WTC11 (cell line): ENCODE measurements at regions not wholly inside any gene's neighbourhood (a gene's known extent, or its start where the extent isn't known, plus 50 kb on each side); places are given as distances from the start of the nearest gene placed in this dataset.

Source experiments
- ATAC-seq: fragments of 200-7000 bp; cut with Tn5 transposase; 2 replicates; pipeline ENCODE4 v1.10.0; 2021; ENCODE audit warnings: mild to moderate bottlenecking, moderate library complexity
- CTCF ChIA-PET: fragments of 300-600 bp; sonication (Branson Sonifier 250); formaldehyde crosslinking; loops from one replicate; lab custom pipeline; 2021; ENCODE audit warnings: antibody characterized with exemption; lab: Charles Lee
- POLR2A ChIA-PET: fragments of 350-600 bp; sonication (Branson Sonifier 250); formaldehyde crosslinking; loops from one replicate; lab custom pipeline; 2021; ENCODE audit warnings: antibody characterized with exemption; lab: Charles Lee
- DNase-seq: peaks from one replicate; pipeline ENCODE4 v3.0.0; 2021; ENCODE audit warnings: low spot score
- H3K27ac Mint-ChIP-seq: 2 replicates; pipeline ENCODE4 v1.8.0; 2021; ENCODE audit warnings: mixed read lengths
- H3K27me3 Mint-ChIP-seq: 2 replicates; pipeline ENCODE4 v1.8.0; 2021; ENCODE audit warnings: low read depth, mild to moderate bottlenecking, moderate library complexity, mixed read lengths
- H3K36me3 Mint-ChIP-seq: 2 replicates; pipeline ENCODE4 v1.8.0; 2021; ENCODE audit warnings: mixed read lengths
- H3K4me1 Mint-ChIP-seq: 2 replicates; pipeline ENCODE4 v1.8.0; 2022; ENCODE audit warnings: mixed read lengths
- H3K4me3 Mint-ChIP-seq: 2 replicates; pipeline ENCODE4 v1.8.0; 2021; ENCODE audit warnings: mild to moderate bottlenecking, moderate library complexity, mixed read lengths
- H3K9me3 Mint-ChIP-seq: 2 replicates; pipeline ENCODE4 v1.8.0; 2021; ENCODE audit warnings: mixed read lengths
- GRHL2 ChIP-seq: fragments of 250-450 bp; sonication (Bioruptor Pico); IDR thresholded peaks from 2 replicates; pipeline ENCODE4 v1.8.0; 2022; ENCODE audit warnings: mild to moderate bottlenecking, moderate library complexity; ENCODE audit not compliant: insufficient replicate concordance, severe bottlenecking
- JAZF1 ChIP-seq: fragments of 250-450 bp; sonication (Bioruptor Pico); IDR thresholded peaks from 2 replicates; pipeline ENCODE4 v1.9.0; 2021; ENCODE audit warnings: moderate library complexity, mild to moderate bottlenecking, inconsistent platforms
- MXD4 ChIP-seq: fragments of 250-450 bp; sonication (Bioruptor Pico); IDR thresholded peaks from 2 replicates; pipeline ENCODE4 v1.8.0; 2021; ENCODE audit warnings: mild to moderate bottlenecking, moderate library complexity, borderline replicate concordance
- NFATC4 ChIP-seq: fragments of 250-450 bp; sonication (Bioruptor Pico); IDR thresholded peaks from 2 replicates; pipeline ENCODE4 v1.9.0; 2021; ENCODE audit warnings: mild to moderate bottlenecking
- NR3C1 ChIP-seq: sonication (generic); formaldehyde crosslinking; conservative IDR thresholded peaks from 2 replicates; pipeline ENCODE4 v1.8.1; 2023; ENCODE audit warnings: low read depth, mild to moderate bottlenecking, missing genetic modification reagents
- RORB ChIP-seq: fragments of 250-450 bp; sonication (Bioruptor Pico); IDR thresholded peaks from 2 replicates; pipeline ENCODE4 v1.9.0; 2021; ENCODE audit warnings: mild to moderate bottlenecking
- TEAD1 ChIP-seq: sonication (generic); formaldehyde crosslinking; IDR thresholded peaks from 2 replicates; pipeline ENCODE4 v1.8.0; 2022; ENCODE audit warnings: mild to moderate bottlenecking, missing genetic modification reagents
- ZNF416 ChIP-seq: fragments of 250-450 bp; sonication (Bioruptor Pico); IDR thresholded peaks from 2 replicates; pipeline ENCODE4 v1.9.0; 2021; ENCODE audit warnings: mild to moderate bottlenecking, inconsistent platforms
- TF ChIP-seq, protein P1 (sequence below): fragments of 250-450 bp; sonication (Bioruptor Pico); IDR thresholded peaks from 2 replicates; pipeline ENCODE4 v1.9.0; 2021; ENCODE audit warnings: mild to moderate bottlenecking, borderline replicate concordance
- TF ChIP-seq, protein P2 (sequence below): sonication (generic); formaldehyde crosslinking; IDR thresholded peaks from 2 replicates; pipeline ENCODE4 v1.8.0; 2022; ENCODE audit warnings: mild to moderate bottlenecking, missing genetic modification reagents
- TF ChIP-seq, protein P3 (sequence below): sonication (generic); formaldehyde crosslinking; IDR thresholded peaks from 2 replicates; pipeline ENCODE4 v1.8.0; 2023; ENCODE audit warnings: missing genetic modification reagents
- TF ChIP-seq, protein P4 (sequence below): fragments of 250-450 bp; sonication (Bioruptor Pico); IDR thresholded peaks from 2 replicates; pipeline ENCODE4 v1.9.0; 2021; ENCODE audit warnings: mild to moderate bottlenecking
- TF ChIP-seq, protein P5 (sequence below): sonication (generic); formaldehyde crosslinking; IDR thresholded peaks from 2 replicates; pipeline ENCODE4 v1.8.1; 2023; ENCODE audit warnings: mild to moderate bottlenecking, missing genetic modification reagents, borderline replicate concordance
- TF ChIP-seq, protein P6 (sequence below): sonication (generic); formaldehyde crosslinking; IDR thresholded peaks from 2 replicates; pipeline ENCODE4 v1.8.1; 2022; ENCODE audit warnings: low read depth, missing genetic modification reagents, borderline replicate concordance

DNA sequence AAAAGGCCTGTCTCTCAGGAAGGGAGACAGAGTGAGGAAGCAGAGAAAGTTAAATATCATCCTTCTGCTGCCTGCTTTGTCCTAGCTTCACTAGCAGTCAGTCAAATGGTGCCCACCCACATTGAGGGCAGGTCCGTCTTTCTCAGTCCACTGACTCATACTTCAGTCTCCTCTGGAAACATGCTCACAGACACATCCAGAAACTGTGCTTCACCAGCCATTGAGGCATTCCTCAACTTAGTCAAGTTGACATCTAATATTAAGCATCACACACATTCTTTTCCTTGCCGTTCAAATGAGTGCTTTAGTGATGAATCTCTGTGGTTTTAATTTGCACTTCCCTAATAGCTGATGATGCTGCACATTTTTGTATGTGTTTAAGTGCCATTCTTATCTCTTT, 777.8 kb upstream of the PRMT6 start:
- ChIA-PET POLR2A (no interaction called here), CTCF (no interaction called here)
- Mint-ChIP-seq H3K9me3 (peaks cover 10% of the 10 kb centered on the region), H3K4me1 (no peaks in the 10 kb centered on the region), H3K36me3 (peaks cover 2% of the 10 kb centered on the region; the same call in 1 of the 2 replicates), H3K27me3 (no peaks in the 10 kb centered on the region), H3K27ac (no peak overlapping the region), H3K4me3 (no peak overlapping the region)
- TF ChIP-seq NR3C1 (CRISPR knock-in tag) (no peak), JAZF1 (CRISPR knock-in tag) (no peak), RORB (CRISPR knock-in tag) (no peak)
- TF ChIP-seq, protein P1, sequence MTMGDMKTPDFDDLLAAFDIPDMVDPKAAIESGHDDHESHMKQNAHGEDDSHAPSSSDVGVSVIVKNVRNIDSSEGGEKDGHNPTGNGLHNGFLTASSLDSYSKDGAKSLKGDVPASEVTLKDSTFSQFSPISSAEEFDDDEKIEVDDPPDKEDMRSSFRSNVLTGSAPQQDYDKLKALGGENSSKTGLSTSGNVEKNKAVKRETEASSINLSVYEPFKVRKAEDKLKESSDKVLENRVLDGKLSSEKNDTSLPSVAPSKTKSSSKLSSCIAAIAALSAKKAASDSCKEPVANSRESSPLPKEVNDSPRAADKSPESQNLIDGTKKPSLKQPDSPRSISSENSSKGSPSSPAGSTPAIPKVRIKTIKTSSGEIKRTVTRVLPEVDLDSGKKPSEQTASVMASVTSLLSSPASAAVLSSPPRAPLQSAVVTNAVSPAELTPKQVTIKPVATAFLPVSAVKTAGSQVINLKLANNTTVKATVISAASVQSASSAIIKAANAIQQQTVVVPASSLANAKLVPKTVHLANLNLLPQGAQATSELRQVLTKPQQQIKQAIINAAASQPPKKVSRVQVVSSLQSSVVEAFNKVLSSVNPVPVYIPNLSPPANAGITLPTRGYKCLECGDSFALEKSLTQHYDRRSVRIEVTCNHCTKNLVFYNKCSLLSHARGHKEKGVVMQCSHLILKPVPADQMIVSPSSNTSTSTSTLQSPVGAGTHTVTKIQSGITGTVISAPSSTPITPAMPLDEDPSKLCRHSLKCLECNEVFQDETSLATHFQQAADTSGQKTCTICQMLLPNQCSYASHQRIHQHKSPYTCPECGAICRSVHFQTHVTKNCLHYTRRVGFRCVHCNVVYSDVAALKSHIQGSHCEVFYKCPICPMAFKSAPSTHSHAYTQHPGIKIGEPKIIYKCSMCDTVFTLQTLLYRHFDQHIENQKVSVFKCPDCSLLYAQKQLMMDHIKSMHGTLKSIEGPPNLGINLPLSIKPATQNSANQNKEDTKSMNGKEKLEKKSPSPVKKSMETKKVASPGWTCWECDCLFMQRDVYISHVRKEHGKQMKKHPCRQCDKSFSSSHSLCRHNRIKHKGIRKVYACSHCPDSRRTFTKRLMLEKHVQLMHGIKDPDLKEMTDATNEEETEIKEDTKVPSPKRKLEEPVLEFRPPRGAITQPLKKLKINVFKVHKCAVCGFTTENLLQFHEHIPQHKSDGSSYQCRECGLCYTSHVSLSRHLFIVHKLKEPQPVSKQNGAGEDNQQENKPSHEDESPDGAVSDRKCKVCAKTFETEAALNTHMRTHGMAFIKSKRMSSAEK (CRISPR knock-in tag), result no peak
- TF ChIP-seq, protein P2, sequence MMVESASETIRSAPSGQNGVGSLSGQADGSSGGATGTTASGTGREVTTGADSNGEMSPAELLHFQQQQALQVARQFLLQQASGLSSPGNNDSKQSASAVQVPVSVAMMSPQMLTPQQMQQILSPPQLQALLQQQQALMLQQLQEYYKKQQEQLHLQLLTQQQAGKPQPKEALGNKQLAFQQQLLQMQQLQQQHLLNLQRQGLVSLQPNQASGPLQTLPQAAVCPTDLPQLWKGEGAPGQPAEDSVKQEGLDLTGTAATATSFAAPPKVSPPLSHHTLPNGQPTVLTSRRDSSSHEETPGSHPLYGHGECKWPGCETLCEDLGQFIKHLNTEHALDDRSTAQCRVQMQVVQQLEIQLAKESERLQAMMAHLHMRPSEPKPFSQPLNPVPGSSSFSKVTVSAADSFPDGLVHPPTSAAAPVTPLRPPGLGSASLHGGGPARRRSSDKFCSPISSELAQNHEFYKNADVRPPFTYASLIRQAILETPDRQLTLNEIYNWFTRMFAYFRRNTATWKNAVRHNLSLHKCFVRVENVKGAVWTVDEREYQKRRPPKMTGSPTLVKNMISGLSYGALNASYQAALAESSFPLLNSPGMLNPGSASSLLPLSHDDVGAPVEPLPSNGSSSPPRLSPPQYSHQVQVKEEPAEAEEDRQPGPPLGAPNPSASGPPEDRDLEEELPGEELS (CRISPR knock-in tag), result no peak
- ATAC-seq, result no peak
- no peak for DNase-seq

DNA sequence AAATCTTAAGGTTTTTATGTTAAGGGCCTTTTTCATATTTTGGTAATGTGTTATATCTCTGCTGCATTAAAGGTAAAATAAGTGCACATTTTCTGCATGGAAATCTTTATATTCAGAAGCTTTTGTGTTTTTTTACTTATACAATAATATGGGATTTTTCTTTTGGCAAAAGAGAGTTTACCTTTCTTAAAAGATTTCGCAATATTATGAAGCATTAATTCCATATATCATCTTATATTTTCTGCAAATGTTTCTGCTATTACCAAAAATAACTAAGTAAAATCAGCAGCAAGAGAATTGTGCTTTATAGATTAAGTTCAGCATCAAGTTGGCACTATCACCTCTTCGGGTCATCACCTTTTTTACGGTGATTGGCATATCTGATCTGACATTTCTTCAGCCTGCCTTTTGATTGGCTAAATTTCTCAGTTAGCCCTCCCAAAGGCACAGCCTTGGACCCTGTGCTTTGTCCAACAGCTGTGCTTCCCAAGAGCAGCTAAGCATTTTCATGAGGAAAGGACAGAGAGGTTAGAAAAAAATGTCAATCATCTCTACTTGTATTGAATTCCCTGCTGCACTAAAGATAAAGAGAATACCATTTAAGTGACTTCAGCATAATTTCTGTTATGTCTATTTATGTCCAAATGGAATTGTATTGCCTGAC, 767.1 kb upstream of the PRMT6 start:
- Mint-ChIP-seq H3K27ac (no peak overlapping the region), H3K9me3 (no peaks in the 10 kb centered on the region), H3K4me3 (no peak overlapping the region), H3K4me1 (peaks cover 9% of the 10 kb centered on the region), H3K27me3 (no peaks in the 10 kb centered on the region), H3K36me3 (no peaks in the 10 kb centered on the region)
- ChIA-PET CTCF (interaction anchor here (0.5 kb wide), 1 partner anchor 195 kb away, joined by 3 read pairs; no protein-coding TSS in a partner anchor), POLR2A (no interaction called here)
- no peak for TF ChIP-seq NFATC4 (CRISPR knock-in tag)
- no peak for TF ChIP-seq TEAD1 (CRISPR knock-in tag)
- no peak for TF ChIP-seq GRHL2 (CRISPR knock-in tag)
- TF ChIP-seq, protein P3, sequence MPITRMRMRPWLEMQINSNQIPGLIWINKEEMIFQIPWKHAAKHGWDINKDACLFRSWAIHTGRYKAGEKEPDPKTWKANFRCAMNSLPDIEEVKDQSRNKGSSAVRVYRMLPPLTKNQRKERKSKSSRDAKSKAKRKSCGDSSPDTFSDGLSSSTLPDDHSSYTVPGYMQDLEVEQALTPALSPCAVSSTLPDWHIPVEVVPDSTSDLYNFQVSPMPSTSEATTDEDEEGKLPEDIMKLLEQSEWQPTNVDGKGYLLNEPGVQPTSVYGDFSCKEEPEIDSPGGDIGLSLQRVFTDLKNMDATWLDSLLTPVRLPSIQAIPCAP, result no peak
- TF ChIP-seq, protein P4, sequence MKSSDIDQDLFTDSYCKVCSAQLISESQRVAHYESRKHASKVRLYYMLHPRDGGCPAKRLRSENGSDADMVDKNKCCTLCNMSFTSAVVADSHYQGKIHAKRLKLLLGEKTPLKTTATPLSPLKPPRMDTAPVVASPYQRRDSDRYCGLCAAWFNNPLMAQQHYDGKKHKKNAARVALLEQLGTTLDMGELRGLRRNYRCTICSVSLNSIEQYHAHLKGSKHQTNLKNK (CRISPR knock-in tag), result no peak
- no peak for ATAC-seq
- DNase-seq, result no peak

DNA sequence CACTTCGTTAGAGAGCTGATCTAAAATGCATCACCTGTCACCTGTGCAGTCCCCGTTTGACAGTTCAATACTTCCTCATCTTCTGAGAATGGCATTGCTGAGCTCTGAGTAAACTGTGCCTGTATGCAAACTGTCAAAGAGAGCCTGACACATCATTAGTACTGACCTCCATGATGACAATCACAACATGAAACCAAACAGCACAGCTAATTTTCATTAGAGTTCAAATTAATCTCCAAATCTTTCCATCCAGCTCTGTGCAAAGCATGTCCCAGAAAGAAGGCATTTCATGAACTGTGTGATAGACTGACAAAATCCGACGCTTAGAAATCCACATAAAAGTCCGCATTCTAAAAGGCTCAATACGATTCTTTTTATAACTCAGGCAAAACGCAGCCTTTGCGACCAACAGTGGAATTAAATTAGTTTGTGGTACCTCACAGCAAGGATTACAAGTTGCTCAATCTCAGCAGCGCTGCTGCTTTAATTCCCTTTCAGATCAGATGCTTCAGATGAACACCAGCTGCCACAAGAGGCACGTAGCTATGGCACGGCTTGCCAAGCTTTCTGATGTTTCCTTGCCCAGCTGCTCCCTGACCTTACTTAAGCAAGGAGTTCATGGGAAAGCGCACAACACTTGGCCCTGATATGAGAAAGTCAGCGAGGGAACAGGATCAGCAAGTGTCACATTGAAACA, 765.5 kb upstream of the PRMT6 start:
- H3K4me1 Mint-ChIP-seq, result peaks cover 9% of the 10 kb centered on the region
- TF ChIP-seq, protein P5, sequence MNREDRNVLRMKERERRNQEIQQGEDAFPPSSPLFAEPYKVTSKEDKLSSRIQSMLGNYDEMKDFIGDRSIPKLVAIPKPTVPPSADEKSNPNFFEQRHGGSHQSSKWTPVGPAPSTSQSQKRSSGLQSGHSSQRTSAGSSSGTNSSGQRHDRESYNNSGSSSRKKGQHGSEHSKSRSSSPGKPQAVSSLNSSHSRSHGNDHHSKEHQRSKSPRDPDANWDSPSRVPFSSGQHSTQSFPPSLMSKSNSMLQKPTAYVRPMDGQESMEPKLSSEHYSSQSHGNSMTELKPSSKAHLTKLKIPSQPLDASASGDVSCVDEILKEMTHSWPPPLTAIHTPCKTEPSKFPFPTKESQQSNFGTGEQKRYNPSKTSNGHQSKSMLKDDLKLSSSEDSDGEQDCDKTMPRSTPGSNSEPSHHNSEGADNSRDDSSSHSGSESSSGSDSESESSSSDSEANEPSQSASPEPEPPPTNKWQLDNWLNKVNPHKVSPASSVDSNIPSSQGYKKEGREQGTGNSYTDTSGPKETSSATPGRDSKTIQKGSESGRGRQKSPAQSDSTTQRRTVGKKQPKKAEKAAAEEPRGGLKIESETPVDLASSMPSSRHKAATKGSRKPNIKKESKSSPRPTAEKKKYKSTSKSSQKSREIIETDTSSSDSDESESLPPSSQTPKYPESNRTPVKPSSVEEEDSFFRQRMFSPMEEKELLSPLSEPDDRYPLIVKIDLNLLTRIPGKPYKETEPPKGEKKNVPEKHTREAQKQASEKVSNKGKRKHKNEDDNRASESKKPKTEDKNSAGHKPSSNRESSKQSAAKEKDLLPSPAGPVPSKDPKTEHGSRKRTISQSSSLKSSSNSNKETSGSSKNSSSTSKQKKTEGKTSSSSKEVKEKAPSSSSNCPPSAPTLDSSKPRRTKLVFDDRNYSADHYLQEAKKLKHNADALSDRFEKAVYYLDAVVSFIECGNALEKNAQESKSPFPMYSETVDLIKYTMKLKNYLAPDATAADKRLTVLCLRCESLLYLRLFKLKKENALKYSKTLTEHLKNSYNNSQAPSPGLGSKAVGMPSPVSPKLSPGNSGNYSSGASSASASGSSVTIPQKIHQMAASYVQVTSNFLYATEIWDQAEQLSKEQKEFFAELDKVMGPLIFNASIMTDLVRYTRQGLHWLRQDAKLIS (CRISPR knock-in tag), result no peak
- TF ChIP-seq MXD4, result no peak
- TF ChIP-seq, protein P6, sequence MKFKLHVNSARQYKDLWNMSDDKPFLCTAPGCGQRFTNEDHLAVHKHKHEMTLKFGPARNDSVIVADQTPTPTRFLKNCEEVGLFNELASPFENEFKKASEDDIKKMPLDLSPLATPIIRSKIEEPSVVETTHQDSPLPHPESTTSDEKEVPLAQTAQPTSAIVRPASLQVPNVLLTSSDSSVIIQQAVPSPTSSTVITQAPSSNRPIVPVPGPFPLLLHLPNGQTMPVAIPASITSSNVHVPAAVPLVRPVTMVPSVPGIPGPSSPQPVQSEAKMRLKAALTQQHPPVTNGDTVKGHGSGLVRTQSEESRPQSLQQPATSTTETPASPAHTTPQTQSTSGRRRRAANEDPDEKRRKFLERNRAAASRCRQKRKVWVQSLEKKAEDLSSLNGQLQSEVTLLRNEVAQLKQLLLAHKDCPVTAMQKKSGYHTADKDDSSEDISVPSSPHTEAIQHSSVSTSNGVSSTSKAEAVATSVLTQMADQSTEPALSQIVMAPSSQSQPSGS (CRISPR knock-in tag), result no peak
- no peak for TF ChIP-seq ZNF416 (CRISPR knock-in tag)
- no peak overlapping the region for H3K4me3 Mint-ChIP-seq
- no peaks in the 10 kb centered on the region for H3K9me3 Mint-ChIP-seq
- no peaks in the 10 kb centered on the region for H3K27me3 Mint-ChIP-seq
- ATAC-seq (no peak), DNase-seq (no peak)
- ChIA-PET CTCF (no interaction called here), POLR2A (no interaction called here)
- H3K27ac Mint-ChIP-seq, result no peak overlapping the region
- no peaks in the 10 kb centered on the region for H3K36me3 Mint-ChIP-seq
